Neural crest cell (in vitro differentiated cells): ENCODE measurements at regions not wholly inside any gene's neighbourhood (a gene's known extent, or its start where the extent isn't known, plus 50 kb on each side); places are given as distances from the start of the nearest gene placed in this dataset.

Experiments used
- DNase-seq: peaks from one replicate; pipeline ENCODE4 v3.0.0; 2021; ENCODE audit warnings: low read depth, mixed read lengths, low spot score
- H3K27ac Mint-ChIP-seq: one replicate; pipeline ENCODE4 v1.8.0; 2021; ENCODE audit warnings: mild to moderate bottlenecking, mixed read lengths; ENCODE audit not compliant: unreplicated experiment
- H3K27me3 Mint-ChIP-seq: 2 replicates; pipeline ENCODE4 v1.8.0; 2021; ENCODE audit warnings: low read depth, mild to moderate bottlenecking, mixed read lengths
- H3K36me3 Mint-ChIP-seq: 2 replicates; pipeline ENCODE4 v1.8.0; 2021; ENCODE audit warnings: low read depth, mild to moderate bottlenecking, mixed read lengths
- H3K4me1 Mint-ChIP-seq: 2 replicates; pipeline ENCODE4 v1.8.0; 2021; ENCODE audit warnings: mixed read lengths
- H3K4me3 Mint-ChIP-seq: one replicate; pipeline ENCODE4 v1.8.0; 2021; ENCODE audit warnings: mild to moderate bottlenecking, mixed read lengths
- H3K9me3 Mint-ChIP-seq: 2 replicates; pipeline ENCODE4 v1.8.0; 2021; ENCODE audit warnings: mixed read lengths
- TF ChIP-seq, protein P1 (sequence below): fragments of 200-600 bp; sonication (generic); conservative IDR thresholded peaks from 2 replicates; pipeline ENCODE4 v1.5.0; 2021; ENCODE audit warnings: antibody characterized with exemption, mild to moderate bottlenecking

DNA sequence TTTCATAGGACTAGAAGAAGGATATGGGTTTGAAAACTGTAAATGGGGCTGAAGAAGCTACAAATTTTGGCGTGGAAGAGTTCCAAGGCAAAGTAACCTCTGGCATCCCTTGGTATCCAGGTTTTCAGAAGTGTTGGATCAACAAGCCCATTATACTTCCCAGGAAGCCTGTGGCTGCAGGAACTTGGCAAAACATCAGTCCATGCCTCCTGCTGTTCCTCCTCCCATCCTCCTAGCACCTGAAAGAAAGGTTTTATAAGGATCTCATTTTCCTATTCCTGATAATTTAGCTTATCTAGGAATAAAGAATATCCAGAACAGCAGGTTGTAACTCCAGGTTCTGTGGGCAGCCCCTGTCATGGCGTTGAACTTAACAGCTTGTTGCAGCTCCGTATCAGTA, 72.5 kb upstream of the LPAR1 start:
- TF ChIP-seq, protein P1, sequence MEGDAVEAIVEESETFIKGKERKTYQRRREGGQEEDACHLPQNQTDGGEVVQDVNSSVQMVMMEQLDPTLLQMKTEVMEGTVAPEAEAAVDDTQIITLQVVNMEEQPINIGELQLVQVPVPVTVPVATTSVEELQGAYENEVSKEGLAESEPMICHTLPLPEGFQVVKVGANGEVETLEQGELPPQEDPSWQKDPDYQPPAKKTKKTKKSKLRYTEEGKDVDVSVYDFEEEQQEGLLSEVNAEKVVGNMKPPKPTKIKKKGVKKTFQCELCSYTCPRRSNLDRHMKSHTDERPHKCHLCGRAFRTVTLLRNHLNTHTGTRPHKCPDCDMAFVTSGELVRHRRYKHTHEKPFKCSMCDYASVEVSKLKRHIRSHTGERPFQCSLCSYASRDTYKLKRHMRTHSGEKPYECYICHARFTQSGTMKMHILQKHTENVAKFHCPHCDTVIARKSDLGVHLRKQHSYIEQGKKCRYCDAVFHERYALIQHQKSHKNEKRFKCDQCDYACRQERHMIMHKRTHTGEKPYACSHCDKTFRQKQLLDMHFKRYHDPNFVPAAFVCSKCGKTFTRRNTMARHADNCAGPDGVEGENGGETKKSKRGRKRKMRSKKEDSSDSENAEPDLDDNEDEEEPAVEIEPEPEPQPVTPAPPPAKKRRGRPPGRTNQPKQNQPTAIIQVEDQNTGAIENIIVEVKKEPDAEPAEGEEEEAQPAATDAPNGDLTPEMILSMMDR: no peak
- H3K9me3 Mint-ChIP-seq: no peaks in the 10 kb centered on the region
- no peak for DNase-seq
- H3K4me1 Mint-ChIP-seq: no peaks in the 10 kb centered on the region
- no peaks in the 10 kb centered on the region for H3K27me3 Mint-ChIP-seq
- H3K4me3 Mint-ChIP-seq: no peak overlapping the region
- H3K36me3 Mint-ChIP-seq: no peaks in the 10 kb centered on the region
- H3K27ac Mint-ChIP-seq: no peak overlapping the region

GRCh38 chr9:111108946-111109345, 70.7 kb upstream of the LPAR1 start:
- H3K9me3 Mint-ChIP-seq: no peaks in the 10 kb centered on the region
- H3K27ac Mint-ChIP-seq: no peak overlapping the region
- TF ChIP-seq, protein P1: no peak
- DNase-seq: no peak
- H3K36me3 Mint-ChIP-seq: no peaks in the 10 kb centered on the region
- H3K4me1 Mint-ChIP-seq: no peaks in the 10 kb centered on the region
- no peak overlapping the region for H3K4me3 Mint-ChIP-seq
- no peaks in the 10 kb centered on the region for H3K27me3 Mint-ChIP-seq

DNA sequence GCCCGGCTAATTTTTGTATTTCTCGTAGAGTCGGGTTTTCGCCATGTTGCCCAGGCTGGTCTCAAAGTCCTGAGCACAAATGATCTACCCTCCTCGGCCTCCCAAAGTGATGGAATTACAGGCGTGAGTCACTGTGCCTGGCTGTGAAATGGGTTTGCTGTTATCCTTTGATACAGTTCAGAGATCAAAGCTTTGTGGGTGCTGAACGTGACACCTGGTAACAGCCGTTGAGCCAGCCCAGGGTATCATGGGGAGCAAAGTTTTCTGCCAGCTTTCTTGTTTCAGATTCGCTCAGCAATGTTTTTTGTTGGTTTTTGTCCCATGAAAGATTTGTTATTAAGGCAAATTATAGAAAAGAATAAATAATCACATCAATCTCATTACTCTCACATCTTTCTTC, 68.9 kb upstream of the LPAR1 start:
- no peaks in the 10 kb centered on the region for H3K4me1 Mint-ChIP-seq
- no peak overlapping the region for H3K27ac Mint-ChIP-seq
- no peak for DNase-seq
- TF ChIP-seq, protein P1: no peak
- no peak overlapping the region for H3K4me3 Mint-ChIP-seq
- no peaks in the 10 kb centered on the region for H3K36me3 Mint-ChIP-seq
- no peaks in the 10 kb centered on the region for H3K27me3 Mint-ChIP-seq
- no peaks in the 10 kb centered on the region for H3K9me3 Mint-ChIP-seq

DNA sequence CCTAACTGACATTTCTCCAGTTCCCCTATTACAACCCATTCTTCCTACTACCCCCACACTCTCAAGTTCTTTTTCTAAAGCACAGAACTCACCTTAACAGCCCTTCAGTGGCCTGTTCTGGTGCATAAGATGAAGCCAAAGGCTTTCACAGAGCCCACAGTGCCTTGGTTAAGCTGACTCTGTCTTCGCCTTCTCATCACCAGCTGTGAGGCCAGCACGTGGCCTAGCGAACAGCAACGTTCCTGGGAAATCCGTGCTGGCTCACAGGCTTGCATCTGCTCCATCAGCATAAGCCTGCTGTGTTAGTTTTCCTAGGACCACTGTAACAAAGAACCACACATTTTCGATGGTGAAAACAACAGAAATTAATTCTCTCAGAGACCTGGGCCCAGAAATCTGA, 67.9 kb upstream of the LPAR1 start:
- Mint-ChIP-seq H3K4me3 (no peak overlapping the region), H3K27me3 (no peaks in the 10 kb centered on the region), H3K36me3 (no peaks in the 10 kb centered on the region)

GRCh38 chr9:111102793-111103464, 64.7 kb upstream of the LPAR1 start:
- Mint-ChIP-seq H3K4me3 (no peak overlapping the region), H3K9me3 (no peaks in the 10 kb centered on the region), H3K4me1 (peaks cover 15% of the 10 kb centered on the region), H3K27me3 (no peaks in the 10 kb centered on the region), H3K36me3 (no peaks in the 10 kb centered on the region), H3K27ac (no peak overlapping the region)
- no peak for DNase-seq
- TF ChIP-seq, protein P1: no peak

More for the DNA sequence above, 67.9 kb upstream of the LPAR1 start:
- Mint-ChIP-seq H3K4me1 (no peaks in the 10 kb centered on the region), H3K9me3 (no peaks in the 10 kb centered on the region), H3K27ac (no peak overlapping the region)
- TF ChIP-seq, protein P1: no peak
- no peak for DNase-seq
